ENCODE measurements at regions not wholly inside any gene's neighbourhood (a gene's known extent, or its start where the extent isn't known, plus 50 kb on each side); places are given as distances from the start of the nearest gene placed in this dataset.

DNA sequence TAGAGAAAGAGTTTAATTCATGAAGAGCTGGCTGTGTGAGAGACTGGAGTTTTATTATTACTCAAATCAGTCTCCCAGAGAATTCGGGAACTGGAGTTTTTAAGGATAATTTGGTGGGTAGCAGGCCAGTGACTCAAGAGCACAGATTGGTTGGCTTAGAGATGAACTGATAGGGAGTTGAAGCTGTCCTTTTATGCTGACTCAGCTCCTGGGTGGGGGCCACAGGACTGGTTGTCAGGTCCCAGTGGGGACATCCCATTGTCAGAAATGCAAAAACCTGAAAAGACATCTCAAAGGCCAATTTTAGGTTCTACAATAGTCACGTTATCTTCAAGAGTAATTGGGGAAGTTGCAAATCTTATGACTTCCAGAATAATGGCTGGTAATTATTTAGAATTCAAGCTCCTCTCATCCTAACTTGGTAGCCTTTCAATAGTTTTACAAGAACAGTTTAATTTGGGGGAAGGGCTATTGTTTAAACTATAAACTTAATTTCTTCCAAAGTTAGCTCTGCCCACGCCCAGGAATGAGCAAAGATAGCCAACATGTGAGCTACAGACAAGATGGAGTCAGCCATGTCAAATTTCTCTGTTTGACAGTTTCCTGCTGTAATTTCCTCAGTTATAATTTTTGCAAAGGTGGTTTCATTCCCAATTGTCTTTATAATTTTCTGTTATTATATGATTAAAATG is 149.4 kb upstream of the SLC39A10 start:
- ATAC-seq (ENCODE audit: low FRiP score) (no peak), DNase-seq (ENCODE audit: low spot score) (no peak)
- TF ChIP-seq CTCF (IDR thresholded peaks at IDR 0.05) = no peak

GRCh38 chr2:195505701-195506100 is 151.3 kb upstream of the SLC39A10 start:
- DNase-seq (ENCODE audit: low spot score) (no peak), ATAC-seq (ENCODE audit: low FRiP score) (no peak)
- no peak for TF ChIP-seq CTCF (IDR thresholded peaks at IDR 0.05)

DNA sequence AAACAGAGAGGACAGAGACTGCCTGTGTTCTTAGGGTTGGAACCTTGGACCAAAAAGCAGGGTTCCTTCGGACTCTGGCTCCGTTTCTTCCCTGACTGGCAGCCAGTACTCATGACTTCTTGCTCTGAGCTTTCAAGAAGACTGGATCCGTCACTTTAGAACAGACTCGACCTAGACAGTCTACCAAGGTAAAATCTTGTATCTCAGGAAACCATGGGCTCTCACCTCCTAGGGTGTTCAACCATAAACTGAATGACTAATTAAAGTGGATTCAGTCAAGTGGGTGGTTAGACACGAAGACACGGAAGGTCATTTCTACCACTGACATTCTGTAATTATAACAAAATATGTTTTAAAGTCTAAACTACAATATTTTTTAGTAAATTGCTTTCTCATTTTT is 153.8 kb upstream of the SLC39A10 start:
- TF ChIP-seq CTCF (IDR thresholded peaks at IDR 0.05) = no peak
- ATAC-seq (ENCODE audit: low FRiP score) (no peak), DNase-seq (ENCODE audit: low spot score) (no peak)

DNA sequence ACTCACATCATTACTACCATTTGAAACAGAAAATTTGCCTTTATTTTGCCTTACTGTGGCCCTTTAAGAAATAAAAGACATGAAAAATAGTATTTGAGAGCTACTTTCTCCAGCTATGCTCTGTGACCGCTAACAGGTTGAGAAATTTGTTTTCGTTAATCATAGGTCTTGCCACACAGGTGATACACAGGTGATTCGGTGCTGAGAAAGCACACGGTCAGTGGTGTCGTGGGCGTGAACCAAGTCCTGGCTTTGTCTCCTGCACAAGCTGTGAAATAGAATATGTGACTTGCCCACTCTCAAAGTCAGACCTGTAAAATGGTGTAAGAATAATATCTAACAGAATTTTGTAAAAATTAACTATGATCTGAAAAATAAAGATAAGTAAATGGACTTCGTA is 155.3 kb upstream of the SLC39A10 start:
- TF ChIP-seq CTCF (IDR thresholded peaks at IDR 0.05) = no peak
- ATAC-seq (ENCODE audit: low FRiP score) (no peak), DNase-seq (ENCODE audit: low spot score) (no peak)

DNA sequence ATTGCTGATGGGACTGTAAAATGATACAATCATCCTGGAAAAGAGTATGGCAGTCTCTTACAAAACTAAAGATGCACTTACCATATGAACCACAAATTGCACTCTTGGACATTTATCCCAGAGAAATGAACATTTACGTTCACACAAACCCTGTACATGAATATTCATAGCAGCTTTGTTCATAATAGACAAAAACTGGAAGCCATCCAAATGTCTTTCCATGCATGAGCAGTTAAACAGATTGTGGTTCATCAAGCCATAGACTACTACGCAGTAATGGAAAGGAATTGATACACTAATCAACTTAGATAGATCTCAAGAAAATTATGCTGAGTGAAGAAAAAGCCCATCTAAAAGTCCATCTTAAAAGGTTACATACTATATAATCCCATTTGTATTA is 156.1 kb upstream of the SLC39A10 start:
- DNase-seq (ENCODE audit: low spot score) = no peak
- no peak for TF ChIP-seq CTCF (IDR thresholded peaks at IDR 0.05)
- no peak for ATAC-seq (ENCODE audit: low FRiP score)

GRCh38 chr2:195498839-195499490 is 158.1 kb upstream of the SLC39A10 start:
- ATAC-seq (ENCODE audit: low FRiP score) (no peak), DNase-seq (ENCODE audit: low spot score) (no peak)
- TF ChIP-seq CTCF (IDR thresholded peaks at IDR 0.05) = no peak

- no peak for ATAC-seq (ENCODE audit: low FRiP score)
- no peak for DNase-seq (ENCODE audit: low spot score)
- TF ChIP-seq CTCF (IDR thresholded peaks at IDR 0.05) = no peak
Measured at GRCh38 chr2:195498176-195498575, 158.8 kb upstream of the SLC39A10 start.

Data from omental fat pad (tissue), 3 donors.